ENCODE measurements at regions not wholly inside any gene's neighbourhood (a gene's known extent, or its start where the extent isn't known, plus 50 kb on each side); places are given as distances from the start of the nearest gene placed in this dataset.

GRCh38 chr2:6721395-6721794 is 144.3 kb downstream of the CMPK2 start:
- ATAC-seq (ENCODE audit: low read depth) (no peak), DNase-seq (no peak)
- Histone ChIP-seq H3K27me3 (replicated peaks in 1 of 4; ENCODE audit: control extremely low read depth in 1 of 4, control insufficient read depth in 3 of 4, insufficient read depth in 4 of 4, low read length in 3 of 4) (no peaks in the 10 kb centered on the region), H3K4me1 (ENCODE audit: control insufficient read depth in 2 of 2, insufficient read depth in 2 of 2, low read length in 2 of 2) (no peaks in the 10 kb centered on the region), H3K27ac (ENCODE audit: low read length in 2 of 2) (no peak overlapping the region), H3K9me3 (ENCODE audit: control extremely low read depth in 1 of 3, control insufficient read depth in 2 of 3, insufficient read depth in 1 of 3, low read length in 2 of 3) (no peaks in the 10 kb centered on the region), H3K79me2 (ENCODE audit: control insufficient read depth, insufficient read depth, low read length) (no peaks in the 10 kb centered on the region), H2AFZ (ENCODE audit: insufficient read depth, low read depth, low read length, poor library complexity, severe bottlenecking) (no peak overlapping the region), H3K4me2 (replicated peaks; ENCODE audit: low read depth, low read length, poor library complexity, severe bottlenecking) (no peak overlapping the region), H3K9ac (ENCODE audit: low read length) (no peak overlapping the region), H3K36me3 (replicated peaks in 1 of 2; ENCODE audit: control extremely low read depth in 1 of 2, control insufficient read depth in 1 of 2, extremely low read depth in 1 of 2, insufficient read depth in 2 of 2, low read length in 1 of 2) (no peaks in the 10 kb centered on the region), H4K20me1 (ENCODE audit: control insufficient read depth, insufficient read depth, low read length, poor library complexity, severe bottlenecking) (no peaks in the 10 kb centered on the region), H3K4me3 (ENCODE audit: control extremely low read depth in 1 of 5, extremely low read depth in 1 of 5, insufficient read depth in 1 of 5, low read depth in 2 of 5, low read length in 4 of 5) (no peak overlapping the region)
- intact Hi-C loops (cut with micrococcal nuclease) = no loop called here
- Mint-ChIP-seq H3K27ac (no peak overlapping the region), H3K4me1 (no peaks in the 10 kb centered on the region), H3K27me3 (peaks cover 5% of the 10 kb centered on the region), H3K9me3 (ENCODE audit: insufficient read depth) (no peaks in the 10 kb centered on the region), H3K4me3 (no peak overlapping the region)
- no CpG with 5 or more reads among the region's 2 CpGs for WGBS (ENCODE audit: insufficient coverage)
- no peak for TF ChIP-seq EZH2 (IDR thresholded peaks at IDR 0.05; ENCODE audit: borderline replicate concordance, insufficient read depth, low read depth, low read length, poor library complexity, severe bottlenecking)
- TF ChIP-seq, protein P1, sequence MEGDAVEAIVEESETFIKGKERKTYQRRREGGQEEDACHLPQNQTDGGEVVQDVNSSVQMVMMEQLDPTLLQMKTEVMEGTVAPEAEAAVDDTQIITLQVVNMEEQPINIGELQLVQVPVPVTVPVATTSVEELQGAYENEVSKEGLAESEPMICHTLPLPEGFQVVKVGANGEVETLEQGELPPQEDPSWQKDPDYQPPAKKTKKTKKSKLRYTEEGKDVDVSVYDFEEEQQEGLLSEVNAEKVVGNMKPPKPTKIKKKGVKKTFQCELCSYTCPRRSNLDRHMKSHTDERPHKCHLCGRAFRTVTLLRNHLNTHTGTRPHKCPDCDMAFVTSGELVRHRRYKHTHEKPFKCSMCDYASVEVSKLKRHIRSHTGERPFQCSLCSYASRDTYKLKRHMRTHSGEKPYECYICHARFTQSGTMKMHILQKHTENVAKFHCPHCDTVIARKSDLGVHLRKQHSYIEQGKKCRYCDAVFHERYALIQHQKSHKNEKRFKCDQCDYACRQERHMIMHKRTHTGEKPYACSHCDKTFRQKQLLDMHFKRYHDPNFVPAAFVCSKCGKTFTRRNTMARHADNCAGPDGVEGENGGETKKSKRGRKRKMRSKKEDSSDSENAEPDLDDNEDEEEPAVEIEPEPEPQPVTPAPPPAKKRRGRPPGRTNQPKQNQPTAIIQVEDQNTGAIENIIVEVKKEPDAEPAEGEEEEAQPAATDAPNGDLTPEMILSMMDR (IDR thresholded peaks at IDR 0.05) = no peak
- ChIA-PET POLR2A (no interaction called here), CTCF (no interaction called here)

- Histone ChIP-seq H4K20me1 (ENCODE audit: control insufficient read depth, insufficient read depth, low read length, poor library complexity, severe bottlenecking) (no peaks in the 10 kb centered on the region), H3K9ac (ENCODE audit: low read length) (no peak overlapping the region), H3K4me1 (ENCODE audit: control insufficient read depth in 2 of 2, insufficient read depth in 2 of 2, low read length in 2 of 2) (no peaks in the 10 kb centered on the region), H3K27me3 (replicated peaks in 1 of 4; ENCODE audit: control extremely low read depth in 1 of 4, control insufficient read depth in 3 of 4, insufficient read depth in 4 of 4, low read length in 3 of 4) (no peaks in the 10 kb centered on the region), H2AFZ (ENCODE audit: insufficient read depth, low read depth, low read length, poor library complexity, severe bottlenecking) (no peak overlapping the region), H3K79me2 (ENCODE audit: control insufficient read depth, insufficient read depth, low read length) (no peaks in the 10 kb centered on the region), H3K9me3 (ENCODE audit: control extremely low read depth in 1 of 3, control insufficient read depth in 2 of 3, insufficient read depth in 1 of 3, low read length in 2 of 3) (no peaks in the 10 kb centered on the region), H3K27ac (ENCODE audit: low read length in 2 of 2) (no peak overlapping the region), H3K4me3 (ENCODE audit: control extremely low read depth in 1 of 5, extremely low read depth in 1 of 5, insufficient read depth in 1 of 5, low read depth in 2 of 5, low read length in 4 of 5) (no peak overlapping the region), H3K4me2 (replicated peaks; ENCODE audit: low read depth, low read length, poor library complexity, severe bottlenecking) (no peak overlapping the region), H3K36me3 (replicated peaks in 1 of 2; ENCODE audit: control extremely low read depth in 1 of 2, control insufficient read depth in 1 of 2, extremely low read depth in 1 of 2, insufficient read depth in 2 of 2, low read length in 1 of 2) (no peaks in the 10 kb centered on the region)
- intact Hi-C loops (cut with micrococcal nuclease) = no loop called here
- ATAC-seq (ENCODE audit: low read depth) (no peak), DNase-seq (no peak)
- no peak overlapping the region for H3K4me3 Mint-ChIP-seq
- no peaks in the 10 kb centered on the region for H3K4me1 Mint-ChIP-seq
- CTCF ChIA-PET = no interaction called here
- H3K9me3 Mint-ChIP-seq (ENCODE audit: insufficient read depth) = no peaks in the 10 kb centered on the region
- H3K27me3 Mint-ChIP-seq = peaks cover 3% of the 10 kb centered on the region
- TF ChIP-seq EZH2 (IDR thresholded peaks at IDR 0.05; ENCODE audit: borderline replicate concordance, insufficient read depth, low read depth, low read length, poor library complexity, severe bottlenecking) = no peak
- TF ChIP-seq, protein P1 (IDR thresholded peaks at IDR 0.05) = no peak
- no peak overlapping the region for H3K27ac Mint-ChIP-seq
- POLR2A ChIA-PET = no interaction called here
- no CpG with 5 or more reads among the region's 2 CpGs for WGBS (ENCODE audit: insufficient coverage)
These were observed 143.1 kb downstream of the CMPK2 start for GRCh38 chr2:6722574-6722973.

All from B cell (primary cell).